ENCODE measurements at regions not wholly inside any gene's neighbourhood (a gene's known extent, or its start where the extent isn't known, plus 50 kb on each side); places are given as distances from the start of the nearest gene placed in this dataset.

- no peaks in the 10 kb centered on the region for H3K4me1 ChIP-seq (replicated peaks in 1 of 2; ENCODE audit: control insufficient read depth in 2 of 2, insufficient read depth in 2 of 2, low read length in 2 of 2)
- no peak for TF ChIP-seq ZBTB5 (IDR thresholded peaks at IDR 0.05)
- no peaks in the 10 kb centered on the region for H3K9me1 ChIP-seq (ENCODE audit: control insufficient read depth, insufficient read depth, low read length)
- no peak for DNase-seq (ENCODE audit: extremely low read depth in 1 of 4, low spot score in 3 of 4)
- no peaks in the 10 kb centered on the region for H3K27me3 ChIP-seq (ENCODE audit: control insufficient read depth in 2 of 2, insufficient read depth in 2 of 2, low read length in 2 of 2)
- H4K20me1 ChIP-seq (replicated peaks; ENCODE audit: control insufficient read depth, insufficient read depth, low read length): no peaks in the 10 kb centered on the region
- no TSS peak for BruUV-seq (replicated peaks)
- no peak for FAIRE-seq
- no peak overlapping the region for H3K27ac ChIP-seq (ENCODE audit: extremely low read depth, low read depth, low read length)
- ATAC-seq: no peak
- H3K79me2 ChIP-seq (ENCODE audit: control insufficient read depth, insufficient read depth, low read length): no peaks in the 10 kb centered on the region
- H3K4me2 ChIP-seq (ENCODE audit: insufficient read depth, low read length): no peak overlapping the region
- CTCF ChIA-PET (ENCODE audit: low intra/inter-chr PET ratio): no interaction called here
- intact Hi-C loops (cut with micrococcal nuclease) (no loop called here), in situ Hi-C loops (cut with MboI) (no loop called here)
- H2AFZ ChIP-seq (ENCODE audit: low read depth, low read length): no peak overlapping the region
- no peaks in the 10 kb centered on the region for H3K9me3 ChIP-seq (replicated peaks; ENCODE audit: control insufficient read depth, insufficient read depth, low read depth, low read length)
- 0% methylated on average over 1 of the region's 1 CpG for WGBS (ENCODE audit: insufficient coverage, low coverage, missing lambda C conversion rate)
- no peak overlapping the region for H3K4me3 ChIP-seq
- H3K9ac ChIP-seq (ENCODE audit: insufficient read depth in 1 of 2, low read depth in 2 of 2, low read length in 2 of 2): no peak overlapping the region
- no peaks in the 10 kb centered on the region for H3K36me3 ChIP-seq (ENCODE audit: control insufficient read depth, insufficient read depth, low read length)
- POLR2A ChIA-PET: no interaction called here
Measured at GRCh38 chr15:61571026-61571425, 341.9 kb upstream of the RORA start.

- no peak for FAIRE-seq
- H3K27ac ChIP-seq (ENCODE audit: extremely low read depth, low read depth, low read length): no peak overlapping the region
- no TSS peak for BruUV-seq (replicated peaks)
- ChIA-PET CTCF (ENCODE audit: low intra/inter-chr PET ratio) (no interaction called here), POLR2A (no interaction called here)
- no peaks in the 10 kb centered on the region for H3K36me3 ChIP-seq (ENCODE audit: control insufficient read depth, insufficient read depth, low read length)
- in situ Hi-C loops (cut with MboI) (no loop called here), intact Hi-C loops (cut with micrococcal nuclease) (no loop called here)
- H3K4me2 ChIP-seq (ENCODE audit: insufficient read depth, low read length): no peak overlapping the region
- 0% methylated on average over 3 of the region's 3 CpGs for WGBS (ENCODE audit: insufficient coverage, low coverage, missing lambda C conversion rate)
- no peaks in the 10 kb centered on the region for H3K9me1 ChIP-seq (ENCODE audit: control insufficient read depth, insufficient read depth, low read length)
- no peaks in the 10 kb centered on the region for H3K27me3 ChIP-seq (ENCODE audit: control insufficient read depth in 2 of 2, insufficient read depth in 2 of 2, low read length in 2 of 2)
- no peak for DNase-seq (ENCODE audit: extremely low read depth in 1 of 4, low spot score in 3 of 4)
- H3K79me2 ChIP-seq (ENCODE audit: control insufficient read depth, insufficient read depth, low read length): no peaks in the 10 kb centered on the region
- H3K9ac ChIP-seq (ENCODE audit: insufficient read depth in 1 of 2, low read depth in 2 of 2, low read length in 2 of 2): no peak overlapping the region
- no peak for TF ChIP-seq POLR3G (IDR thresholded peaks at IDR 0.05; ENCODE audit: extremely low read depth, insufficient read length, insufficient replicate concordance)
- no peak for TF ChIP-seq CEBPG (CRISPR knock-in tag; IDR thresholded peaks at IDR 0.05)
- peak in 1 of 2 experiments; percentile 59; a peak in 2 of 4 replicates for TF ChIP-seq CEBPG (tag; conservative IDR thresholded peaks at IDR 0.05 in 1 of 2, IDR thresholded peaks at IDR 0.05 in 1 of 2)
- TF ChIP-seq CEBPB (tag; IDR thresholded peaks at IDR 0.05): peak; percentile 45; the same call in 1 of the 2 replicates
- H3K9me3 ChIP-seq (replicated peaks; ENCODE audit: control insufficient read depth, insufficient read depth, low read depth, low read length): no peaks in the 10 kb centered on the region
- no peaks in the 10 kb centered on the region for H3K4me1 ChIP-seq (replicated peaks in 1 of 2; ENCODE audit: control insufficient read depth in 2 of 2, insufficient read depth in 2 of 2, low read length in 2 of 2)
- ATAC-seq: no peak
- H3K4me3 ChIP-seq: no peak overlapping the region
- H2AFZ ChIP-seq (ENCODE audit: low read depth, low read length): no peak overlapping the region
- no peaks in the 10 kb centered on the region for H4K20me1 ChIP-seq (replicated peaks; ENCODE audit: control insufficient read depth, insufficient read depth, low read length)
Measured at GRCh38 chr15:61564785-61565184, 335.7 kb upstream of the RORA start.

Measured in K562 (cell line).